Testis (tissue), 2 donors: ENCODE measurements at regions not wholly inside any gene's neighbourhood (a gene's known extent, or its start where the extent isn't known, plus 50 kb on each side); places are given as distances from the start of the nearest gene placed in this dataset.

Experiments
- POLR2A ChIP-seq: fragments of 450-650 bp; IDR thresholded peaks from one replicate; pipeline ENCODE4 v1.6.1; 2017; ENCODE audit warnings: antibody characterized with exemption, mild to moderate bottlenecking, moderate library complexity
- TF ChIP-seq, protein P1 (sequence below), 3 experiments: fragments of 450-650 bp in 2 of 3; fragments of 200-600 bp in 1 of 3; sonication (generic) in 1 of 3; IDR thresholded peaks; one replicate each; pipeline ENCODE4 v1.5.1; 2016 to 2019; ENCODE audit warnings: antibody characterized with exemption in 3 of 3, mild to moderate bottlenecking in 2 of 3, moderate library complexity in 1 of 3

DNA sequence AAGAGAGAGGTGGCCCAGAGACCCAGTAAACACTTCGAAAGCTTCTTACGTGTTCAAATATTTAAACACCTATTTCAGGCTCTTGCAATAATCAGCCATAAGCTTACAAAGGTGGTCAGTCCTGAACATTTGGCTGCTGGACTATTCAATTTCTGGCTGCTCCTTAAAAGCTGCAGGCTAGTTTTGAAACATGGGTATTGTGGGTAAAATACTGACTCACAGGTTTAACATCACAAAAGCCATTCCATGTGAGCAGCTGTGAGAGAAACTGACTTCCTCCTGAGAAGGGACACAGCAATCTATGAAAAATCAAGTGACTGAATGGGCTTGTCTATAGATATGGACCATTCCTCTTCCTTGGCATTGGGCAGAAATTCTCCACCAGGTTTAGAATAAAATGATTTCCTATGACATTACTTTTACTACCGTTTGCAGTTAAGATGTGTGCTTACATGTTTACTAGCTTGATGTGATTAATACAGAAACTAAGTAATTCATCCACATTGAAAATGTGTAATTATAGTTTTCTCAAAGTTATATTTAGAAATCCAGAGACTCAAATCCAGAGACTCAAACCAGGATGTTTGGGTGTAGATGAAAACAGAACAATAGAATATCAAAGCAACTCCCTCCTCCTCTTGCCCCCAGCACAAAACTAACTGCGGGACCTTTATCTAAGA, 252.3 kb downstream of the GATA3 start:
- TF ChIP-seq, protein P1, sequence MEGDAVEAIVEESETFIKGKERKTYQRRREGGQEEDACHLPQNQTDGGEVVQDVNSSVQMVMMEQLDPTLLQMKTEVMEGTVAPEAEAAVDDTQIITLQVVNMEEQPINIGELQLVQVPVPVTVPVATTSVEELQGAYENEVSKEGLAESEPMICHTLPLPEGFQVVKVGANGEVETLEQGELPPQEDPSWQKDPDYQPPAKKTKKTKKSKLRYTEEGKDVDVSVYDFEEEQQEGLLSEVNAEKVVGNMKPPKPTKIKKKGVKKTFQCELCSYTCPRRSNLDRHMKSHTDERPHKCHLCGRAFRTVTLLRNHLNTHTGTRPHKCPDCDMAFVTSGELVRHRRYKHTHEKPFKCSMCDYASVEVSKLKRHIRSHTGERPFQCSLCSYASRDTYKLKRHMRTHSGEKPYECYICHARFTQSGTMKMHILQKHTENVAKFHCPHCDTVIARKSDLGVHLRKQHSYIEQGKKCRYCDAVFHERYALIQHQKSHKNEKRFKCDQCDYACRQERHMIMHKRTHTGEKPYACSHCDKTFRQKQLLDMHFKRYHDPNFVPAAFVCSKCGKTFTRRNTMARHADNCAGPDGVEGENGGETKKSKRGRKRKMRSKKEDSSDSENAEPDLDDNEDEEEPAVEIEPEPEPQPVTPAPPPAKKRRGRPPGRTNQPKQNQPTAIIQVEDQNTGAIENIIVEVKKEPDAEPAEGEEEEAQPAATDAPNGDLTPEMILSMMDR (IDR thresholded peaks at IDR 0.05), result no peak
- no peak for TF ChIP-seq POLR2A
